ENCODE measurements at regions not wholly inside any gene's neighbourhood (a gene's known extent, or its start where the extent isn't known, plus 50 kb on each side); places are given as distances from the start of the nearest gene placed in this dataset.

GRCh38 chr11:57126766-57127400 is 54.9 kb upstream of the LRRC55 start (continued):
- TF ChIP-seq GTF2F1 (IDR thresholded peaks at IDR 0.05; ENCODE audit: low read depth, low read length) = no peak
- no peak for TF ChIP-seq GABPB2 (CRISPR knock-in tag; conservative IDR thresholded peaks at IDR 0.05)
- TF ChIP-seq NFYB (IDR thresholded peaks at IDR 0.05; ENCODE audit: extremely low read depth, insufficient read length) = no peak
- TF ChIP-seq NCOR1 (IDR thresholded peaks at IDR 0.05) = peak; percentile 86
- no peak for TF ChIP-seq ZNF583 (CRISPR knock-in tag; IDR thresholded peaks at IDR 0.05)
- peak; percentile 92 for TF ChIP-seq CBFA2T3 (IDR thresholded peaks at IDR 0.05)

- no peaks in the 10 kb centered on the region for H3K27me3 ChIP-seq (ENCODE audit: control insufficient read depth in 2 of 2, insufficient read depth in 2 of 2, low read length in 2 of 2)
- H3K9me1 ChIP-seq (ENCODE audit: control insufficient read depth, insufficient read depth, low read length) = no peaks in the 10 kb centered on the region
- no peak overlapping the region for H3K4me3 ChIP-seq
- no peaks in the 10 kb centered on the region for H3K79me2 ChIP-seq (ENCODE audit: control insufficient read depth, insufficient read depth, low read length)
- intact Hi-C loops (cut with micrococcal nuclease) = loop anchor here (1.0 to 5.0 kb wide), 3 partner anchors 15 to 211 kb away; no protein-coding TSS in a partner anchor
- no TSS peak for BruUV-seq (replicated peaks)
- no peak overlapping the region for H3K9ac ChIP-seq (ENCODE audit: insufficient read depth in 1 of 2, low read depth in 2 of 2, low read length in 2 of 2)
- no peak overlapping the region for H2AFZ ChIP-seq (ENCODE audit: low read depth, low read length)
- peaks cover 0 to 16% of the 10 kb centered on the region in 2 experiments; a peak in 3 of 5 replicates for H3K4me1 ChIP-seq (replicated peaks in 1 of 2; ENCODE audit: control insufficient read depth in 2 of 2, insufficient read depth in 2 of 2, low read length in 2 of 2)
- FAIRE-seq = peak; percentile 75
- in situ Hi-C loops (cut with MboI) = loop anchor here (5.0 kb wide), 1 partner anchor 111 kb away; no protein-coding TSS in a partner anchor
- H3K9me3 ChIP-seq (replicated peaks; ENCODE audit: control insufficient read depth, insufficient read depth, low read depth, low read length) = no peaks in the 10 kb centered on the region
- H3K36me3 ChIP-seq (ENCODE audit: control insufficient read depth, insufficient read depth, low read length) = no peaks in the 10 kb centered on the region
- WGBS (ENCODE audit: insufficient coverage, low coverage, missing lambda C conversion rate) = 46% methylated on average over 8 of the region's 8 CpGs
- H3K4me2 ChIP-seq (ENCODE audit: insufficient read depth, low read length) = no peak overlapping the region
- H4K20me1 ChIP-seq (replicated peaks; ENCODE audit: control insufficient read depth, insufficient read depth, low read length) = no peaks in the 10 kb centered on the region
- peak; percentile 81 for ATAC-seq
- DNase-seq (ENCODE audit: extremely low read depth in 1 of 4, low spot score in 3 of 4) = peak; percentile 24 to 68 (median 32)
- ChIA-PET CTCF (ENCODE audit: low intra/inter-chr PET ratio) (interaction anchor here (2.3 to 2.7 kb wide), 2 partner anchors 14 to 117 kb away, joined by 6 to 58 read pairs; no protein-coding TSS in a partner anchor), POLR2A (interaction anchor here (0.6 kb wide), 1 partner anchor 214 kb away, joined by 3 read pairs; no protein-coding TSS in a partner anchor)
- no peak overlapping the region for H3K27ac ChIP-seq (ENCODE audit: extremely low read depth, low read depth, low read length)
- TF ChIP-seq ARID2 (IDR thresholded peaks at IDR 0.05) (0 out of 2 replicates have a peak, but pooled peaks have one; percentile 42), RAD21 (CRISPR knock-in tag; conservative IDR thresholded peaks at IDR 0.05 in 1 of 2, IDR thresholded peaks at IDR 0.05 in 1 of 2) (peak; percentile 92), CEBPB (tag; IDR thresholded peaks at IDR 0.05) (no peak), XRCC4 (IDR thresholded peaks at IDR 0.05; ENCODE audit: extremely low read depth, insufficient read depth, insufficient read length) (no peak), L3MBTL2 (IDR thresholded peaks at IDR 0.05) (peak; percentile 40; the same call in 1 of the 2 replicates), CC2D1A (IDR thresholded peaks at IDR 0.05) (peak; percentile 52; the same call in 1 of the 2 replicates), SMARCA4 (IDR thresholded peaks at IDR 0.05) (no peak), DEAF1 (CRISPR knock-in tag; IDR thresholded peaks at IDR 0.05) (peak; percentile 88), ZNF639 (CRISPR knock-in tag; conservative IDR thresholded peaks at IDR 0.05 in 1 of 2, IDR thresholded peaks at IDR 0.05 in 1 of 2) (no peak), SMAD2 (IDR thresholded peaks at IDR 0.05; ENCODE audit: low read depth, low read length) (no peak), SETDB1 (IDR thresholded peaks at IDR 0.05; ENCODE audit: low read length) (no peak), USF2 (CRISPR knock-in tag; IDR thresholded peaks at IDR 0.05) (no peak)
These were observed 50.5 kb upstream of the LRRC55 start for GRCh38 chr11:57131080-57131790.
